ENCODE measurements at regions not wholly inside any gene's neighbourhood (a gene's known extent, or its start where the extent isn't known, plus 50 kb on each side); places are given as distances from the start of the nearest gene placed in this dataset.

DNA sequence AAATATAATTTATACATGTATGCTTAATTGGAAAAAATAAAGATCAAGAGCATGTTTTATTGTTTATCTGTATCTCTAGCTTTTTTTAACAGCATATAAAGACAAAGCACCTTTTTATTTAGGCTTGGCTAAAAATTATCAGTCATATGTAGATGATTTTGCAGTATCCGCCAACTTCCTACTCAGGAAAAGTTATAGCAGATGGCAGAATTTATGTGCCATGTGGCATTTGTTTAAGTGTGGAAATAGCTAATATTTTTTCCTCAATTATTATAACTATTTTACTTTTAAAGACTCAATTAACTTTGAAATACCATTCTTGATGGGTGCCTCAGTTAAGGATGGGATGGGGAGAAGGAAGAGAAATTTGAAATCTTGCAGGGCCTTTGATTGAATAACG, 762.1 kb upstream of the RBFOX1 start:
- TF ChIP-seq EZH2phosphoT487 (conservative IDR thresholded peaks at IDR 0.05; ENCODE audit: low read length) (no peak), CTCF (IDR thresholded peaks at IDR 0.05; ENCODE audit: insufficient read depth, low read length, poor library complexity, severe bottlenecking) (no peak)
- Histone ChIP-seq H3K36me3 (ENCODE audit: low read length) (no peaks in the 10 kb centered on the region), H3K4me2 (ENCODE audit: low read depth, low read length, poor library complexity, severe bottlenecking) (no peak overlapping the region), H2AFZ (ENCODE audit: low read depth, low read length, severe bottlenecking) (no peak overlapping the region), H3K27me3 (ENCODE audit: low read length) (no peaks in the 10 kb centered on the region), H3F3A (ENCODE audit: insufficient read depth) (no peaks in the 10 kb centered on the region), H3K9me2 (replicated peaks; ENCODE audit: insufficient read depth, low read length) (no peaks in the 10 kb centered on the region), H3K79me2 (ENCODE audit: insufficient read depth, low read length) (no peaks in the 10 kb centered on the region), H3K9ac (ENCODE audit: low read length) (no peak overlapping the region), H3K27ac (ENCODE audit: low read depth, low read length) (no peak overlapping the region), H3K9me3 (ENCODE audit: insufficient read depth, low read length) (no peaks in the 10 kb centered on the region), H4K20me1 (ENCODE audit: low read depth, low read length) (no peaks in the 10 kb centered on the region), H3K4me3 (ENCODE audit: insufficient read depth, low read length, poor library complexity, severe bottlenecking) (no peak overlapping the region)

- TF ChIP-seq CTCF (IDR thresholded peaks at IDR 0.05; ENCODE audit: insufficient read depth, low read length, poor library complexity, severe bottlenecking) (no peak), EZH2phosphoT487 (conservative IDR thresholded peaks at IDR 0.05; ENCODE audit: low read length) (no peak)
- H3K9me3 ChIP-seq (ENCODE audit: insufficient read depth, low read length), result no peaks in the 10 kb centered on the region
- no peaks in the 10 kb centered on the region for H3K9me2 ChIP-seq (replicated peaks; ENCODE audit: insufficient read depth, low read length)
- H3F3A ChIP-seq (ENCODE audit: insufficient read depth), result no peaks in the 10 kb centered on the region
- no peak overlapping the region for H2AFZ ChIP-seq (ENCODE audit: low read depth, low read length, severe bottlenecking)
- no peak overlapping the region for H3K4me3 ChIP-seq (ENCODE audit: insufficient read depth, low read length, poor library complexity, severe bottlenecking)
- no peak overlapping the region for H3K4me2 ChIP-seq (ENCODE audit: low read depth, low read length, poor library complexity, severe bottlenecking)
- no peaks in the 10 kb centered on the region for H4K20me1 ChIP-seq (ENCODE audit: low read depth, low read length)
- no peak overlapping the region for H3K27ac ChIP-seq (ENCODE audit: low read depth, low read length)
- no peaks in the 10 kb centered on the region for H3K27me3 ChIP-seq (ENCODE audit: low read length)
- H3K9ac ChIP-seq (ENCODE audit: low read length), result no peak overlapping the region
- H3K79me2 ChIP-seq (ENCODE audit: insufficient read depth, low read length), result no peaks in the 10 kb centered on the region
- H3K36me3 ChIP-seq (ENCODE audit: low read length), result no peaks in the 10 kb centered on the region
Observed at GRCh38 chr16:6562986-6563385, 769.7 kb upstream of the RBFOX1 start.

DNA sequence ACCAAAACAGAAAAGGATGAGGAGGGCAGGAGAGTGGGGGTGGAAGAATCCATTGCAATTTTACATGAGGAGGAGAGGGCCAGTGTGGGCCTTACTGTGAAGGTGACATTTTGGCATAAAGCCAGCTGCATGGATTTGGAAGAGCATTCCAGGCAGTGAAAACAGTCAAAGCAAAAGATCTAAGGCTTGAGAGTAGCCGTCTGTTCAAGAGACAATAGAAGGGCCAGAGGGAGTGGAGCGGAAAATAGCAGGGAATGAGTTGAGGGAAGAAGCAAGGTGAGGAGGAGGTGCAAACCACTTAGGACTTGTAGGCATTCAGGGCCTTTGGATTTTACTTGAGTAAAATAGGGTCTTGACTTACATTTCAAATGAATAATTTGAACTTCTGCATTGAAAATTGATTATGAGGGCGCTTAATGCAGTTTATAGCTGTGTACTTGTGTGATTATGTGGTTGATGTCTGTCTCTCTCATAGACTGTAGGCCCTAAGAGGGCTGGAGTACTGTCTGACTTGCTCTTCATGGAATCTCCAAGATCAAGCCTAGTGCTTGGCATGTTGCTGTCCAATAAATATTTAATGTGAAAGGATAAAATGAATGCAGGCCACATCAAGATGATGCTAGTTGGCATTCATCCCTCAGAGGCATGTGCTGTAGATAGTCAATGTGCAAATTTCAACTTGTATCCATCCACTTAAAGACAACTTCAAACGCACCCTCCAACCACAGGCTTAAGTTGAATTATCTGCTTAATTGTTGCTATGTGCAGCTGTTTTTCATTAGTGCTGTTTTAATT, 772.1 kb upstream of the RBFOX1 start:
- Histone ChIP-seq H3K9me2 (replicated peaks; ENCODE audit: insufficient read depth, low read length) (no peaks in the 10 kb centered on the region), H3K27ac (ENCODE audit: low read depth, low read length) (no peak overlapping the region), H3F3A (ENCODE audit: insufficient read depth) (no peaks in the 10 kb centered on the region), H3K9me3 (ENCODE audit: insufficient read depth, low read length) (no peaks in the 10 kb centered on the region), H2AFZ (ENCODE audit: low read depth, low read length, severe bottlenecking) (no peak overlapping the region), H3K79me2 (ENCODE audit: insufficient read depth, low read length) (no peaks in the 10 kb centered on the region), H3K9ac (ENCODE audit: low read length) (no peak overlapping the region), H4K20me1 (ENCODE audit: low read depth, low read length) (no peaks in the 10 kb centered on the region), H3K4me2 (ENCODE audit: low read depth, low read length, poor library complexity, severe bottlenecking) (no peak overlapping the region), H3K27me3 (ENCODE audit: low read length) (no peaks in the 10 kb centered on the region), H3K36me3 (ENCODE audit: low read length) (no peaks in the 10 kb centered on the region), H3K4me3 (ENCODE audit: insufficient read depth, low read length, poor library complexity, severe bottlenecking) (no peak overlapping the region)
- no peak for TF ChIP-seq EZH2phosphoT487 (conservative IDR thresholded peaks at IDR 0.05; ENCODE audit: low read length)

DNA sequence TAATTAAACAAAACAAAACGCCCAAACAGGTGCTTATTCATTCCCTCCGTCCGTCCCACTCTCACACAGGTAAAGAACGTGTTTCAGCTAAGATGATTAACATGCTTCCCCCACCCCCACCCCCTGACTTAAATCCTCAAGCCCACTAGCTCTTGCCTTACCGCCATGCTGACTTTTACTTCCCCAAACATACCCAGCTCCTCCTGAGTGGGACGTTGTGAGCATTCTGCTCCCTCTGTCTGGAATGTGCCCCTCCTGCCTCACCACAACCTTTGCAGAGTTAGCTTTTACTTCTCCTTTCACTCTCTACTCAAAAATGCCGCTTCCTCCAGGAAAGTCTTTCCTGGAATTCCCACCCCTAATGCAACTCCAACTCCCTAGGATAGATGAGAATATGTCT, 774.0 kb upstream of the RBFOX1 start:
- Histone ChIP-seq H3K36me3 (ENCODE audit: low read length) (no peaks in the 10 kb centered on the region), H3K9ac (ENCODE audit: low read length) (no peak overlapping the region), H4K20me1 (ENCODE audit: low read depth, low read length) (no peaks in the 10 kb centered on the region), H2AFZ (ENCODE audit: low read depth, low read length, severe bottlenecking) (no peak overlapping the region), H3F3A (ENCODE audit: insufficient read depth) (no peaks in the 10 kb centered on the region), H3K9me2 (replicated peaks; ENCODE audit: insufficient read depth, low read length) (no peaks in the 10 kb centered on the region), H3K4me2 (ENCODE audit: low read depth, low read length, poor library complexity, severe bottlenecking) (no peak overlapping the region), H3K27me3 (ENCODE audit: low read length) (no peaks in the 10 kb centered on the region), H3K27ac (ENCODE audit: low read depth, low read length) (no peak overlapping the region), H3K9me3 (ENCODE audit: insufficient read depth, low read length) (no peaks in the 10 kb centered on the region), H3K79me2 (ENCODE audit: insufficient read depth, low read length) (no peaks in the 10 kb centered on the region), H3K4me3 (ENCODE audit: insufficient read depth, low read length, poor library complexity, severe bottlenecking) (no peak overlapping the region)
- no peak for TF ChIP-seq EZH2phosphoT487 (conservative IDR thresholded peaks at IDR 0.05; ENCODE audit: low read length)
- TF ChIP-seq CTCF (IDR thresholded peaks at IDR 0.05; ENCODE audit: insufficient read depth, low read length, poor library complexity, severe bottlenecking), result no peak

Data from SU-DHL-6 (cell line).